PFSK-1 (cell line): ENCODE measurements at regions not wholly inside any gene's neighbourhood (a gene's known extent, or its start where the extent isn't known, plus 50 kb on each side); places are given as distances from the start of the nearest gene placed in this dataset.

Experiments
- FOXP2 ChIP-seq: optimal IDR thresholded peaks from 2 replicates; pipeline ENCODE3; 2011; ENCODE audit warnings: borderline replicate concordance, control low read depth, inconsistent platforms; ENCODE audit not compliant: insufficient read depth; ENCODE audit errors: extremely low read length, extremely low read depth
- POLR2AphosphoS5 ChIP-seq: IDR thresholded peaks from 2 replicates; pipeline ENCODE4 v1.6.1; 2012; ENCODE audit warnings: low read depth, mild to moderate bottlenecking, control low read depth, low read length, moderate library complexity
- SIN3A ChIP-seq: IDR thresholded peaks from 2 replicates; pipeline ENCODE4 v1.6.1; 2012; ENCODE audit warnings: mild to moderate bottlenecking, low read length, moderate library complexity, borderline replicate concordance; ENCODE audit not compliant: insufficient read depth
- TAF1 ChIP-seq: IDR thresholded peaks from 2 replicates; pipeline ENCODE4 v1.6.1; 2012; ENCODE audit warnings: low read length, control low read depth, borderline replicate concordance; ENCODE audit not compliant: insufficient read depth
- TF ChIP-seq, protein P1 (sequence below), 2 experiments: IDR thresholded peaks; 2 replicates each; pipeline versions ENCODE4 v1.6.1 to v1.8.0; 2011 to 2012; ENCODE audit warnings: low read depth in 2 of 2, low read length in 2 of 2, control low read depth in 1 of 2, inconsistent platforms in 1 of 2, mild to moderate bottlenecking in 1 of 2, moderate library complexity in 1 of 2; ENCODE audit not compliant: insufficient read depth in 1 of 2

DNA sequence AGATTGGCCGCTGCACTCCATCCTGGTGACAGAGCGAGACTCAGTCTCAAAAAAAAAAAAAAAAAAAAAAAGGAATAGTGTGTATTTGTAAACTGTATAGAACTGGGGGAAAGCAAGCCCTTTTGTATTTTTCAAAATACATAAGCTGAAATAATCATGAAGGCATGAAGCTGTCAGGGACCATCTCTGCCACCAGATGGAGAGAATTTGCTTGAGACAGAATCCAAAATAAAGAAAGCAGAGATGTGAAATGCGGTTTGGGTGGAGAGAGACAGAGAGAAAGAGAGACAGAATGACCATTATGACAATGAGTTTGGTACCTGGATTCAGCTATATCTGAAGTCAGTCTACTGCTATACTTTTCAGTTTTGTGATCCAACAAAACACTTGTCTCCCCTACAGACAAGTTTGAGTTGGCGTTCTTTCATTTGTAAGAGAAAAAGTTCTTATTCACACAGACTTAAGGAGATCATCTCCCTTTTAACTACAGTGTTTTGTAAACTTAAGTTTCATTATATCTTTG is 155.7 kb upstream of the LRIG3 start:
- TF ChIP-seq SIN3A (no peak), POLR2AphosphoS5 (no peak), FOXP2 (no peak), TAF1 (no peak)
- TF ChIP-seq, protein P1, sequence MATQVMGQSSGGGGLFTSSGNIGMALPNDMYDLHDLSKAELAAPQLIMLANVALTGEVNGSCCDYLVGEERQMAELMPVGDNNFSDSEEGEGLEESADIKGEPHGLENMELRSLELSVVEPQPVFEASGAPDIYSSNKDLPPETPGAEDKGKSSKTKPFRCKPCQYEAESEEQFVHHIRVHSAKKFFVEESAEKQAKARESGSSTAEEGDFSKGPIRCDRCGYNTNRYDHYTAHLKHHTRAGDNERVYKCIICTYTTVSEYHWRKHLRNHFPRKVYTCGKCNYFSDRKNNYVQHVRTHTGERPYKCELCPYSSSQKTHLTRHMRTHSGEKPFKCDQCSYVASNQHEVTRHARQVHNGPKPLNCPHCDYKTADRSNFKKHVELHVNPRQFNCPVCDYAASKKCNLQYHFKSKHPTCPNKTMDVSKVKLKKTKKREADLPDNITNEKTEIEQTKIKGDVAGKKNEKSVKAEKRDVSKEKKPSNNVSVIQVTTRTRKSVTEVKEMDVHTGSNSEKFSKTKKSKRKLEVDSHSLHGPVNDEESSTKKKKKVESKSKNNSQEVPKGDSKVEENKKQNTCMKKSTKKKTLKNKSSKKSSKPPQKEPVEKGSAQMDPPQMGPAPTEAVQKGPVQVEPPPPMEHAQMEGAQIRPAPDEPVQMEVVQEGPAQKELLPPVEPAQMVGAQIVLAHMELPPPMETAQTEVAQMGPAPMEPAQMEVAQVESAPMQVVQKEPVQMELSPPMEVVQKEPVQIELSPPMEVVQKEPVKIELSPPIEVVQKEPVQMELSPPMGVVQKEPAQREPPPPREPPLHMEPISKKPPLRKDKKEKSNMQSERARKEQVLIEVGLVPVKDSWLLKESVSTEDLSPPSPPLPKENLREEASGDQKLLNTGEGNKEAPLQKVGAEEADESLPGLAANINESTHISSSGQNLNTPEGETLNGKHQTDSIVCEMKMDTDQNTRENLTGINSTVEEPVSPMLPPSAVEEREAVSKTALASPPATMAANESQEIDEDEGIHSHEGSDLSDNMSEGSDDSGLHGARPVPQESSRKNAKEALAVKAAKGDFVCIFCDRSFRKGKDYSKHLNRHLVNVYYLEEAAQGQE (IDR thresholded peaks at IDR 0.05; ENCODE audit: insufficient read depth in 1 of 2, low read depth in 2 of 2, low read length in 2 of 2), result no peak

DNA sequence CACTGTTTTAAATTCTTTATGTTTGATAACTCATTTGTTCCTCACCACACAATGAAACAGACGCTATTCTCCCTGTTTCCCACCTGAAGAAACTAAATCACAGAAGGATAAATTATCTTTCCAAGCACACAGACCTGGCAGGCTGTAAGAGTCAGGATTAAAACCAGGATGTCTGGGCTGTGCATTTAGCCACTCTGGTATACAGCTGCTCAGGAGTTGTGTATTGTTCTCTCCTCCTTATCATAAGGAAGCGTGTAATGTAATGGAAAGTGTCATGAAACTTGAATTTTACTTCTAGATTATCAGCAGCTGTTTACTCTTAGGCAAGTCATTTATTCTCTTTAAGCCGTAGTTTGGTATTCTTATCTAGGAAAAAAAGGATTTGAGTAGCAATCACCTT is 154.8 kb upstream of the LRIG3 start:
- no peak for TF ChIP-seq POLR2AphosphoS5
- TF ChIP-seq, protein P1 (IDR thresholded peaks at IDR 0.05; ENCODE audit: insufficient read depth in 1 of 2, low read depth in 2 of 2, low read length in 2 of 2), result no peak

DNA sequence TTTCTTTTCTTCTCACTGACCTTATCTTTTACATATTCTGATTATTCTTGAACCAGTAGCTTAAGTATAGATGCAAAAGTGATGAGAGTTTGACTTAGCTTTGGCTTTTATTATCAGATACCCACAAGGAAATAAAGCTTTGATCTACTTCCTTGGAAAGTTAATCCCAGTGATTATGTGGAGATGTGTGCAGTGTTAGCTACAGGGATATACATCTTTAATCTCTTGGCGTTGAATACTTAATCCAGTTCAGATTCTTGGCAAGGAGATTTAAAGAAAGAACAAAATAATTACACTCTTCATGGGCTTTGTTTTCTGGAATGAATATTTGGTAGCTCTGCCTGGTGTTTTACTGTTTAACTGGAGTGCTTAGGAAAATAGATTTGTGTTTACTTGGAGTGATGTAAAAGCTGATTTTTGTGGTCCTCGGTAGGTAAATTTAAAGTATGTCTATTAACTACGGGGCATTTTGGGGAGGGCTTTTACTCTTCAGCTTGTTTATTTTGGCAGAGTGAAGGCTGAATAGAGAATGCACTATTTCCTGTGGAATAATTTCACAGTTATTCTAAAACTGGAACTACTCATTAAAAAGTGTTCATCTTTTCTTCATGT is 150.1 kb upstream of the LRIG3 start:
- no peak for TF ChIP-seq POLR2AphosphoS5
- TF ChIP-seq SIN3A, result no peak
- no peak for TF ChIP-seq FOXP2
- TF ChIP-seq, protein P1 (IDR thresholded peaks at IDR 0.05; ENCODE audit: insufficient read depth in 1 of 2, low read depth in 2 of 2, low read length in 2 of 2), result no peak

DNA sequence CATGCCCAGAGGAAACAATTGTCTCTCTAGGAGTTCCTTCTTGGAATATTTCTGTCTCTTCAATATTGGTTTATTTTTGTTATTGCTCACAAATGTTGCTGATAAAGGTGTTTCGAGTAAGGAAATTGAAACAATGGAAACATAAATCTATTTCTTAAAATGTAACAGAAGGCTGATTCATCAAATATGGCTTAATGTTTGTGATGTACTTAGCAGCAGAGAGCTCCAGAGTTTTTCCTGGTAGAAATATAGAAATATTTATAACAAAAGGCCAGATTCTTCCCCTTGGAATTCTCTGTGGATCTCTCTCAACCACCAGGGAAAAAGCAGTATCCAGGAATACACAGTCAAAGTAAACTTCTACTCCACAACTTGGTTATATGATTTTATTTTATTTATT is 149.2 kb upstream of the LRIG3 start:
- TF ChIP-seq, protein P1 (IDR thresholded peaks at IDR 0.05; ENCODE audit: insufficient read depth in 1 of 2, low read depth in 2 of 2, low read length in 2 of 2), result no peak

DNA sequence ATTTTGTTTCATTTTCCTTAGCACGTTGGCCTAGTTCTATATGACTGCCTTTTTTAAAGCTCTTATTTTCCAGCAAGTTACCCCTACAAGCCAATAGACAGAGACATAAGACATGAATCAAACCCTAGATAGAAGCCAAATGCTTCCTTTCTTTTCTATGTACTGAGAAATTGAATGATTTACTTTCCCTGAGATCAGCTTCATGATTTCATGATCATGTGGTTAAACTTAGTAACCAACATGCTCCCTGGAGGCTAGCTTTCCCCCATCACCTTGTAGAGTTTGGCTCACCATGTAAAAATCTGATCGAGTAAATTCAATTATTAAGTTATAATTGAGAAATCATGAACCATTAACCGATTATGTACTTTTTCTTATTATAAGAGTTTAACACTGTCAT is 148.1 kb upstream of the LRIG3 start:
- TF ChIP-seq POLR2AphosphoS5 (no peak), TAF1 (no peak), FOXP2 (no peak), SIN3A (no peak)
- TF ChIP-seq, protein P1 (IDR thresholded peaks at IDR 0.05; ENCODE audit: insufficient read depth in 1 of 2, low read depth in 2 of 2, low read length in 2 of 2), result no peak
